Psoas muscle (tissue), 7 donors: ENCODE measurements at regions not wholly inside any gene's neighbourhood (a gene's known extent, or its start where the extent isn't known, plus 50 kb on each side); places are given as distances from the start of the nearest gene placed in this dataset.
A peak's percentile ranks its signal among the peaks of the same experiment; 100 is the strongest.
"Not testable (repeated sequence)": the region's sequence is repeated elsewhere in the genome, so short reads cannot be mapped to it uniquely, and the experiment has no call there.

ENCODE experiments used
- ATAC-seq, 4 donors: fragments of 200-7000 bp; cut with Tn5 transposase; one replicate each; pipeline ENCODE4 v1.9.1; 2020; ENCODE audit warnings: moderate library complexity in 3 of 4, mild to moderate bottlenecking in 2 of 4
- DNase-seq, 2 donors: peaks; one replicate each; pipeline ENCODE4 v3.0.0-alpha.2; 2020
- H3K27ac ChIP-seq: fragments of 200-600 bp; one replicate; pipeline ENCODE4 v1.8.0; 2022
- H3K27me3 ChIP-seq, 3 donors: fragments of 200-600 bp in 1 of 3; one replicate each; pipeline versions ENCODE4 v1.6.1 to v1.8.0; 2013 to 2022; ENCODE audit warnings: low read length in 2 of 3, mild to moderate bottlenecking in 2 of 3, moderate library complexity in 1 of 3; ENCODE audit not compliant: insufficient read depth in 3 of 3
- H3K36me3 ChIP-seq, 2 donors: fragments of 200-600 bp in 1 of 2; one replicate each; pipeline versions ENCODE4 v1.6.1 to v1.8.0; 2013 to 2022; ENCODE audit warnings: low read depth in 1 of 2, mild to moderate bottlenecking in 1 of 2, moderate library complexity in 1 of 2; ENCODE audit not compliant: insufficient read depth in 1 of 2
- H3K4me1 ChIP-seq: fragments of 200-600 bp; one replicate; pipeline ENCODE4 v1.8.0; 2022
- H3K4me3 ChIP-seq: fragments of 200-600 bp; one replicate; pipeline ENCODE4 v1.8.0; 2022; ENCODE audit warnings: mild to moderate bottlenecking
- H3K9me3 ChIP-seq: fragments of 200-600 bp; one replicate; pipeline ENCODE4 v1.8.0; 2022
- CTCF ChIP-seq: fragments of 200-600 bp; IDR thresholded peaks from one replicate; pipeline ENCODE4 v1.8.0; 2022; ENCODE audit warnings: antibody characterized with exemption
- WGBS, 3 donors: extraction: QIAGEN DNeasy Blood & Tissue Kit; methylation state at CpG; one replicate each; pipeline versions ENCODE4 v1.1.6 to v1.1.7; 2013; 5-methylcytosine and 5-hydroxymethylcytosine counted together
- intact Hi-C, 2 donors: fragments of 100-400 bp; cut with DNase I; formaldehyde crosslinking; loops; one replicate each; pipeline versions ENCODE4 v1.11.0 to v1.14.2; 2022
- donor health status: healthy with polysubstance abuse.
- donor health status: DM: no; HTN: no; CAD: no; lungs with moderate emphysema.
- donor health status: Bipolar disorder and iron deficiency.
- donor health status: healthy.
- donor health status: DM: yes; HTN: yes; CAD: no.
- donor health status: DM: no; HTN: no; CAD: no.
- donor health status: DM: yes; HTN: yes; CAD: no.

GRCh38 chr6:19934996-19935591 is 97.9 kb downstream of the ID4 start:
- Histone ChIP-seq H3K4me1 (no peaks in the 10 kb centered on the region), H3K27ac (no peak overlapping the region), H3K9me3 (no peaks in the 10 kb centered on the region), H3K36me3 (no peaks in the 10 kb centered on the region), H3K27me3 (peaks cover 0 to 3% (median 0%) of the 10 kb centered on the region in 3 donors), H3K4me3 (no peak overlapping the region)
- ATAC-seq (peak in 1 of 4 donors; percentile 48), DNase-seq (peak in 1 of 2 donors; percentile 15)
- intact Hi-C loops: no loop called here
- 56 to 68% (median 67%) methylated on average over 5 of the region's 5 CpGs for WGBS, 3 donors
- TF ChIP-seq CTCF: no peak

- H3K4me3 ChIP-seq, H3K4me1 ChIP-seq, ATAC-seq, DNase-seq, H3K9me3 ChIP-seq, H3K27ac ChIP-seq, H3K36me3 ChIP-seq, H3K27me3 ChIP-seq, intact Hi-C loops: not testable (repeated sequence)
- 95 to 99% (median 98%) methylated on average over 18 to 27 of the region's 28 CpGs for WGBS, 3 donors
These were observed 102.2 kb downstream of the ID4 start for GRCh38 chr6:19939321-19939720.

- H3K4me3 ChIP-seq, H3K36me3 ChIP-seq, H3K4me1 ChIP-seq, H3K9me3 ChIP-seq, H3K27me3 ChIP-seq, ATAC-seq, H3K27ac ChIP-seq, DNase-seq, intact Hi-C loops: not testable (repeated sequence)
- WGBS, 3 donors: 80 to 97% (median 95%) methylated on average over 3 to 22 of the region's 28 CpGs
These were observed 102.8 kb downstream of the ID4 start for GRCh38 chr6:19939926-19940325.

- intact Hi-C loops: no loop called here
These were observed 105.9 kb downstream of the ID4 start for GRCh38 chr6:19943042-19943441.

GRCh38 chr6:19945843-19946358 is 108.7 kb downstream of the ID4 start:
- H3K36me3 ChIP-seq: no peaks in the 10 kb centered on the region
- WGBS, 3 donors: 43 to 51% (median 47%) methylated on average over 3 of the region's 3 CpGs
- no peak overlapping the region for H3K4me3 ChIP-seq
- H3K4me1 ChIP-seq: no peaks in the 10 kb centered on the region
- DNase-seq: no peak
- intact Hi-C loops: no loop called here
- H3K27ac ChIP-seq: no peak overlapping the region
- ATAC-seq: no peak
- no peaks in the 10 kb centered on the region for H3K9me3 ChIP-seq
- H3K27me3 ChIP-seq: no peaks in the 10 kb centered on the region
- TF ChIP-seq CTCF: no peak

More at GRCh38 chr6:19943042-19943441, 105.9 kb downstream of the ID4 start:
- Histone ChIP-seq H3K36me3 (no peaks in the 10 kb centered on the region), H3K27ac (no peak overlapping the region), H3K4me1 (no peaks in the 10 kb centered on the region), H3K4me3 (no peak overlapping the region), H3K27me3 (no peaks in the 10 kb centered on the region), H3K9me3 (no peaks in the 10 kb centered on the region)
- no peak for ATAC-seq
- no peak for DNase-seq
- no peak for TF ChIP-seq CTCF

GRCh38 chr6:19949155-19949554 is 112.0 kb downstream of the ID4 start:
- H3K4me1 ChIP-seq: no peaks in the 10 kb centered on the region
- no peaks in the 10 kb centered on the region for H3K27me3 ChIP-seq
- intact Hi-C loops: no loop called here
- ATAC-seq (no peak), DNase-seq (no peak)
- no peak overlapping the region for H3K27ac ChIP-seq
- no peak overlapping the region for H3K4me3 ChIP-seq
- peaks cover 8% of the 10 kb centered on the region for H3K9me3 ChIP-seq
- TF ChIP-seq CTCF: no peak
- 84 to 89% (median 88%) methylated on average over 1 of the region's 1 CpG for WGBS, 3 donors
- H3K36me3 ChIP-seq: no peaks in the 10 kb centered on the region
